Activated CD8-positive, alpha-beta memory T cell treated with anti-CD3 and anti-CD28 coated beads for 36 hours (primary cell): ENCODE measurements at regions not wholly inside any gene's neighbourhood (a gene's known extent, or its start where the extent isn't known, plus 50 kb on each side); places are given as distances from the start of the nearest gene placed in this dataset.
"Not testable (repeated sequence)": the region's sequence is repeated elsewhere in the genome, so short reads cannot be mapped to it uniquely, and the experiment has no call there.

Source experiments
- CTCF ChIA-PET: fragments of 350-600 bp; sonication (Branson Sonifier 250); formaldehyde crosslinking; loops from one replicate; lab custom pipeline; 2021; ENCODE audit warnings: antibody characterized with exemption; lab: Charles Lee
- POLR2A ChIA-PET: fragments of 350-600 bp; sonication (Branson Sonifier 250); formaldehyde crosslinking; loops from one replicate; lab custom pipeline; 2021; ENCODE audit warnings: antibody characterized with exemption; lab: Charles Lee

DNA sequence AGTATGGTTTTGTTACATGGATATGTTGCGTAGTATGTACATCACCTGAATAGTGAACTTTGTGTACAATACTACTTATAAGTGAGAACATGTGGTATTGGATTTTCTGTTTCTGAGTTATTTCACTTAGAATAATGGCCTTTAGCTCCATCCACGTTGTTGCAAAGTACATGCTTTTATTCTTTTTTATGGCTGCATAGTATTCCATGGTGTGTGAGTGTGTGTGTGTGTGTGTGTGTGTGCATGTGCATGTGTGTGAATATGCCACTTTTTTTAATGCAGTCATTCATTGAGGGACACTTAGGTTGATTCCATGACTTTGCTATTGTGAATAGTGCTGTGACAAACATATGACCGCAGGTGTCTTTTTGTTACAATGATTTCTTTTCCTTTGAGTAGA, 147.8 kb downstream of the LEPR start:
- CTCF ChIA-PET, result no interaction called here

DNA sequence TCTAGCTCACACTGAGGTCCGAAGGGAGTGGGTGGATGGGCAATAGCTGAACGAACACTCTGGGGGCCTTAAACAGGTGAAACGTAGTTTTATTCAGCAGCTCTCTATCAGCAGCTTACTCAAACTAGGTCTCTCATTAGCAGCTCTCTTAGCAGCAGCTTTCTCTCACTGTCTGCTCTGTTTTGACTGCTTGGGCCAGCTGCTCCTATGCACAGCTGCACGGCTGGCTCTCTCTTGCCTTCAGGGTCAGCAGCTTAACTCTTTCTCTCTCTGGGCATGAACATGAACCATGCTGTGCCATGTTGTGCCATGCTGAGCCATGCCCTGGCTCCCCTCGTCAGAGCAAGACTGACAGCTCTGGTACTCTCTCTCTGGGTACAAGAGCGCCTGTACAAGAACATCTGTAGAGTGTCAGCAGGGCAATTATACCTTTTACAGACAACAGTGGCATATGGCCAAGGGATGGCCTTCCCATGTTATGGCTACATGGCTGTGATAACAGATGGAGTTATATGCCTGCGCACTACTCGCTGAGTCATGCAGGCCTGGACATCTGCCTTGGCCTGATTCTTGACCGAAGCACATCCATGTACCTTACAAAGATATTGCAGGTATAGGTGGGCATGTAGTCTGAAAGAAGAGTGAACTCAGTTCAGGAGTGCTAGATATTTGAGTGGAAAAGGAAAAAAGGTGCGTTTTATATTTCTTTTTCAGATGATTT, 152.4 kb downstream of the LEPR start:
- POLR2A ChIA-PET, result no interaction called here
- CTCF ChIA-PET, result no interaction called here

More for the DNA sequence above, 147.8 kb downstream of the LEPR start:
- POLR2A ChIA-PET, result no interaction called here

DNA sequence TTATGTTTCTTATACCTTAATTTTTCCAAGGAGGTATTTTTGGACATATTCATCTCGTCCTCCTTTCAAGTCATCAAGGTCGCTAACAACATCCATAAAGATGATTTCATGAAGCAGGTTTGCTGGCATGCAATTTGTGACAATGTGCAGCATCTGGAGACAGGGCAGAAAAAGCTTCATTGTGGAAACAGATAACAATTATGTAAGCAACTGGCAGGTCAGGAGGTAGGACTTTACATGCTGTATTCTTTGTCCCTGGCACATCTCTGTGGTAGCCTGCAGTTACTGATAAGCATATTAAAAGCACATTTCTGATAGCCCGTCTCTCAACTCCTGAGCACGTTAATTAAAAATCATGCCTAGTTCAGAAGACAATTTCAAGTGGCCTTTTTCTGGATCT, 156.8 kb downstream of the LEPR start:
- POLR2A ChIA-PET, result no interaction called here
- CTCF ChIA-PET, result no interaction called here

DNA sequence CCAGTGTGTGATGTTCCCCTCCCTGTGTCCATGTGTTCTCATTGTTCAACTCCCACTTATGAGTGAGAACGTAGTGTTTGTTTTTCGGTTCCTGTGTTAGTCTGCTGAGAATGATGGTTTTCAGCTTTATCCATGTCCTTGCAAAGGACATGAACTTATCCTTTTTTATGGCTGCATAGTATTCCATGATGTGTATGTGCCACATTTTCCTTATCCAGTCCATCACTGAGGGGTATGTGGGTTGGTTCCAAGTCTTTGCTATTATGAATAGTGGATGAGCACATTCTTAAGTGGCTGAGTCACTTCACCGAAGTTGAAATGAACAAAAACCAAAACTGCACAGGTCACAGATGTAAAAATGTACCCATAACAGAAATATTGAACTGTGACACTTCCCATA, 157.5 kb downstream of the LEPR start:
- CTCF ChIA-PET, POLR2A ChIA-PET: not testable (repeated sequence)

DNA sequence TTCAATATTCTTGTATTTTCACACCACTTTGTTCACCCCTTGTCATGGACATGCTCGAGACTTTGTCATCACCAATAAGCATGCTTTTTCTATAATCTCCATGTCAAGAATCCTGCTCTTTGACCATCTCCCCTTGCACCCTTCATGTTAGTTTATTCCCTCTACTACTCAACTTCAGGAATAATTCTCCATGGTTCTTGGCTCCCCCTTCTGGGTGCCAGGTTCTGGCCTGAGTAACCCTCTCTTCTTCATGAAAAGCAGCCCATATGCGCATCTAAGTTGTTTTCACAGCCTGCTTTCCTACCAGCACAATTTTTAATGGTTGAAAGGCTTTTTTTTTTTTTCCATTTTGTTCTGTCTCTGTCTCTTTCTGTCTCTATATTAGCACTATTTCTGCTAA, 160.7 kb downstream of the LEPR start:
- CTCF ChIA-PET, result no interaction called here

DNA sequence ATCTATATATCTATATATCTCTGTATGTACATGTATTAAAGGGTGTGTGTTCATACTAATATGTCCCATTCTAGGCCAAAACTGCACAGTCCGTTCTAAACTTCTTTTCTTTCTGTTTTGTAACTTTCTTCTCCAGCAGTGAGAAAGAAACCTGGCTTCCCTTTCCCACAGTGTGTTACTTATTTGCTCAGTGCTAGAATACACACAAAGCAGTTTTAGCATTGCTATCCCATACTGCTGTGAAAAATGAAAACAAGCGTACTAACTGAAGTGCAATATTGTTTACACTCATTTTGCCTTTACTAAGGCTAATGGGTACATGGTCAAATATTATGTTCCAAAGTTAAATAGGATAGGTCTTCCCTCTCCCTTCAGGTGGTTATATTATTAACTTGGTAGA, 163.9 kb downstream of the LEPR start:
- ChIA-PET CTCF (no interaction called here), POLR2A (no interaction called here)

More for the DNA sequence above, 160.7 kb downstream of the LEPR start:
- POLR2A ChIA-PET, result no interaction called here

DNA sequence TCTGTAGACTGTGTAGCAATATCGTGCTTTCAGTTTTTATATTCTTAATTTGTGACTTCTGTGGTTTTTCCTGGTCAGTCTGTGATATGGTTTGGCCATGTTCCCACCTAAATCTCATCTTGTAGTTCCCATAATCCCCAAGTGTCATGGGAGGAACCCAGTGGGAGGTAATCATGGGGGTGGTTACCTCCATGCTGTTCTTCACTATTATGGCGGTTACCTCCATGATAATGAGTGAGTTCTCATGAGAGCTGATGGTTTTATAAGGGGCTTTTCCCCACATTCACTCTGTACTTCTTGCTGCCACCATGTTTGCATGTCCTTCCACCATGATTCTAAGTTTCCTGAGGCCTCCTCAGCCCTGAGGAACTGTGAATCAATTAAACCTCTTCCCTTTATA, 169.8 kb downstream of the LEPR start:
- ChIA-PET CTCF (no interaction called here), POLR2A (no interaction called here)

DNA sequence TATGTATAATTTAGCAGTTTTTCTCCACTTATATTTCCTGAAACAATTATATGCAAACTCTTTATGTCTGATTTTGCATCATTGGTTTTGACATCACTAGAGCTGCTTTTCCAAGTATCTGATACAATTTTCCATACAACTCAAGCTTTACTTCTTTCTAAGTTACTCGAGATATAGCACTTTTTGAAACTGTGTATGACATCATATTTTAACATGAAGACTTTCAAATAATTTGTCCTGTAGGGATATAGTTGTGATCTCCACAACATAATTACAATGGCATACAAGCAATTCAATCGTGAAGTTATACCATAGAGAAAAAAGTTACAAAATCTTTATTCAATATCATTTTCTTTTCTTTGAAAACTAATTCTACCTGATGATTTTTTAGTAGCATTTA, 173.0 kb downstream of the LEPR start:
- POLR2A ChIA-PET, result no interaction called here
- CTCF ChIA-PET, result no interaction called here

DNA sequence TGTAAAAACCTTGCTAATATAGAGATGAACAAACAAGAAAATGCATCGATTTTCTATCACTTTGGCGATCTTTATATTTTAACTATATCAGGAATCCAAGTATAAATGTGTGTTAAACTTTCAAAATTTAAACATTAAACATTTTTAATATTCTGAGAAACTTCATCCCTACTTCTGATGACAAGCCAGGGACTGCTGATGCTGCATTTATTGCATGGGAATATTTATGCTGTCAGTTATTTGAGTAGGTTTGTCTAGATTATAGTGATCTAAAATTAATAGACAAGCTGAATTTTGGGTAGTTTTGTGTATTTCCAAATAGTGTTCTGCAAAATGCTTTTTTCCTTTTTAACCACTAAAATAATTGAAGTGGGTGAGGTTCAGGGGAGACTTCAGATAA, 175.3 kb downstream of the LEPR start:
- ChIA-PET CTCF (interaction anchor here (0.5 kb wide), 1 partner anchor 112 kb away, joined by 3 read pairs; no protein-coding TSS in a partner anchor), POLR2A (no interaction called here)

DNA sequence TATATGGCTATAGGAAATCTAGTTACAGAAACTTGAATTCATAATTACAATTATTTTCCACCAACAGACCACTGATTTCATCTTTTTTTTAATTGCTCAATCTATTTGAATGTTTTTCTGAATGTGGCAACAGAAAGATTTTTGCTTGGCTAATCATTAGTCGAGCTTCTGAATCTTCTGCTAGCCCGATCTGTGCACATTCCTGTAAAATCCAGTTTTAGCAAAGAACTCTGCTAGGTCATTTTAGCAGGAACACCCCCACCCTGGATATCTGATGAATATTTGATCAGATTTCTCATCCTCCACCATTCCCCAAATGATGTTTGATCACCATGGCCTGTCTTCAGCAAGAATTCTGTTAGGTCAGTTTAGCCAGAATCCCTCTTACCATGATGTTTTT, 176.3 kb downstream of the LEPR start:
- ChIA-PET CTCF (no interaction called here), POLR2A (no interaction called here)

DNA sequence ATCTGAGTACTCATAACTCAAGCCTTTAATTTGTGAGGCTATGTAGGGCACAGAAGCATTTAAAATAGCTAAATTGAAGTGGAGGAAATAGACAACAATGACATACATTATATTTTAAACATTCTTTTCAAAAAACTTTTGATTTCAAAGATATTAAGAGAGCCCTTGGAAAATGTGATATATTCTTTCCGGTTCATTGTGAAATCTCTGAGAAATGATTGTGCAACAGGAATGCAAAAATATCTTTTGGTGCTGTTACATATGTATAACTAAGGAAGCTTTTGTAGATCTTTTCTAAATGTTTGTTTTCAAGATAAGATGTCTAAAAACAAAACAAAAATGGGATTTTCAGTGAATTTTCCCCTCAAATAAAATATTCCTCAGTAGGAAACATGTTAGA, 185.2 kb downstream of the LEPR start:
- ChIA-PET CTCF (no interaction called here), POLR2A (no interaction called here)

DNA sequence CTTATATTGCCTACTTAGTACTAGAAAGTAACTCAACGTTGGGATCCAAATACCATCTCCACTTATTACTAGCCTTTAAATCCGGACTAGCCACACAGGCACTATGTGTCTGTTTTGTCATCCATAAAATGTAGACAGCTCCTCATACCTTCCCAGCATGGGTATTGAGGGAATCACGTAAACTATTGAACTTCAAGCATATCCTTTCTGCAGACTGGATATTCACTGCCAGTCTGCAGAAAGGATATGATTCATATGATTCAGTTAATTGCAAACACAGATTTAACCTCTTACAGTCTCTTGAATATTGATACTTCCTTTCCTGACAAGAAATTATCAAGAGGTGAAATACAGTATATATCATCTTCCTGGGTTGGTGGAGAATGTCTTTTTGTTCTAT, 186.0 kb downstream of the LEPR start:
- CTCF ChIA-PET, result no interaction called here
- POLR2A ChIA-PET, result no interaction called here

DNA sequence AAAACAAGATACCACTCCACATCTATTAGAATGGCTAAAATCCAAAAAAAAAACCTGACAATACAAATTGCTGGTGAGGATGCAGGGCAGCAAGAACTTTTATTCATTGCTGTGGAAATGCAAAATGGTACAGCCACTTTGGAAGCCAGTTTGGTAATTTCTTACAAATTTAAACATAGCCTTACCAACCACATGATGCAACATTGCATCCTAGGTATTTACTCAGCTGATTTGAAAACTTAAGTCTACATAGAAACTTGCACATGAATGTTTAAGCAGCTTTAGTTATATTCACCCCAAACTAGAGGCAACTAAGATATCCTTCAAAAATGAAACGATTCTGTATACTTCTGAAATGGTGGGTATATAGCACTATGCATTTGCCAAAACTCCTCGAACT, 178.8 kb upstream of the PDE4B start:
- POLR2A ChIA-PET, result no interaction called here
- CTCF ChIA-PET, result no interaction called here

DNA sequence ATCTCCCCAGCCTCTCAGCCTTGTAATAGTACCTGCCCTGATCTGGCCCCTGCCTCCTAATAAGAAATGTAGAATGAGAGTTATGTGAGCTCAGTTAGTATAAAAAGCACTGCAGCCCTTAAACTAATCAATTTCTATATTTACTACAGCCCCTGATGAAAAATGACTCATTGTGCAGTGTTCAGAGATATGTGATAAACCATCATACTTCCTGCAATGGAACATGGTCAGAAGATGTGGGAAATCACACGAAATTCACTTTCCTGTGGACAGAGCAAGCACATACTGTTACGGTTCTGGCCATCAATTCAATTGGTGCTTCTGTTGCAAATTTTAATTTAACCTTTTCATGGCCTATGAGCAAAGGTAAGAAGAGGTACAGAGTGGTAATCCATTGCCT, 176.8 kb upstream of the PDE4B start:
- POLR2A ChIA-PET, result no interaction called here
- CTCF ChIA-PET, result no interaction called here

DNA sequence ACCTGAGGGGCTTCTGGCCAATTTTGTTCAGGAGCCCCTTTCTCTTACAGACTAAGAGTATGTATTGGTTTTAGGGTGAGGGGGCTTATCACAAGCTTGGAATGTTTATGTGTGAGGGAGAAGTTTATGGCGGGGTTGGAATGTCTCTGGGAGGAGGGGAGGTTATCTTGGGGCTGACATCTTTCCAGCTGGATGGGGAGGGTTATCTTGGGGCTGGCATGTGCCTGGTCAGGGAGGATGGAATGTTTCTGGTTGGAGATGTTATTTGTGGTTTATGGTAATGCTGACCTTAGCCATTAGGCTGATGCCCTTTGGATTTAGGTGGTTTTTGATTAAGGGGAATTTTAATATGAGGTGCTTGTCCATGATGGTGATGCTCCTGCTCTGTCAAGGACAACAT, 171.0 kb upstream of the PDE4B start:
- CTCF ChIA-PET, POLR2A ChIA-PET: not testable (repeated sequence)

DNA sequence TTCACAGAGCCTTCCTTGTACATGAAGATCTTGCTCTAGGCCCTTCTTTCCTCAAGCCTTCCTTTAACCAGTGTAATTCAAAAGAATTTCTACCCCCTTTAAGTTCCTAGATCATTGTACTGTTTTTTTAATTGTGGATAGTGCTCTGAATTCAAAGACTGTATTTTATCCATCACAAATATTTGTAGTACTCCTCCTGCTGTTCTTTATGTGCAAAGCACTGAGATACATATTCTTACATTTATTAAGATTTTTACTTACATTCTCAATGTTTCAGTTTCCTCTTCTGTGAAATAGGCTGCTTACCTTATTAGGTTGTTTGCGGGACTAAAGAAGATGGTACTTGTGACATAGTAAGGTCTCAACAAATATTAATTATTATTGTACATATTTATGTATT, 168.8 kb upstream of the PDE4B start:
- POLR2A ChIA-PET, result no interaction called here
- CTCF ChIA-PET, result no interaction called here

DNA sequence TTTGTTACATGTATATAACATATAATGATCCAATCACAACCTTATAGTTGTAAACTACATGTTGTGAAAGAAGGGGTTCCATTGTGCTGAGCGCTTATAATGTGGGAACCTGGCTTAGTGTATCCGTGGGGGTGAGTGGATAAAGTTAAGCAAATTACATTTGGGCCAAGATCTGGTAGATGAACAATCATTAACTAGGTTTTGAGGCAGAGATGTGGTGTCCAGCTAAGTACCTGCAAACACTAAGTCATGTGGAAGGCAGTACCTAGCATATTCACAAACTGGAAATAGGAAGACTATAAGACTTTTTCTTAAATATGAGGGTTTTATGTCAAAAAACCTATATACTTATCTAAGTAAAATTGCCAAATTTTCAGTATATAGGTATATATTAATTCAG, 167.2 kb upstream of the PDE4B start:
- ChIA-PET POLR2A (no interaction called here), CTCF (no interaction called here)

DNA sequence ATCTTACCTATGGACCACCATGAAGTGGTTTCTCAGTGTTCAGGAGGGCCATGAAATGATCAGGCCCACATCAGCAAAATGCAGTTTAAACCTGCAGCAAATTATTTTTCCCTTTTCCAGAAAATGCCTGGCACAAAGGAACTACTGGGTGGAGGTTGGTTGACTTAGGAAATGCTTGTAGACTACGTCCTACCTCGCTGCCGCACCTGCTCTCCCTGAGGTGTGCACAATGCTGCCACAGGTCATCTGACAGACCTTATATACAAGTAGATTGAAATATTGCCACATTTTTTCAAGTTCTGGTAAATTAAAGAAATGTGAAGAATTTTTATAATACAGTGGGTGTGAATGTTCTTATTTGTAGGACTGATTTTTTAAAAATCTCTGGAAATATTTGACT, 166.7 kb upstream of the PDE4B start:
- ChIA-PET CTCF (no interaction called here), POLR2A (no interaction called here)

DNA sequence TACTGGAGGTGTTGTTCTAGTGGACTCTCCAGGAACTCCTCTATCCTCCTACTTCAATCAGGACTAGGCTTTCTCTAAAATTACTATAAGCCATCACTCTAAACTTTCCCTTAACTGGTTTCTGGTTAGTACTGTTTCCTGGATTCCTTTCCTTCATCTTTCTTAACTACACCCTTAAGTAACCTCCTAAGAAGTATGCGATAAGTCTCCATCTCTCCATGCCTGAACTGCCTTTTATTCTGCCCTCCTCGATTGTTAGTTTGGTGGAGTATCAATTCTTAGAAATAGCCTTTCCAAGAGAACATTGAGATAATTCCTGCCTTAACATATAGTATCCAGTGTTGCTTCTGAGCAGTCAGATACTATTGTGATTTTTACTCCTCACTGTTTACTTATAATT, 162.9 kb upstream of the PDE4B start:
- POLR2A ChIA-PET, result no interaction called here
- CTCF ChIA-PET, result no interaction called here

DNA sequence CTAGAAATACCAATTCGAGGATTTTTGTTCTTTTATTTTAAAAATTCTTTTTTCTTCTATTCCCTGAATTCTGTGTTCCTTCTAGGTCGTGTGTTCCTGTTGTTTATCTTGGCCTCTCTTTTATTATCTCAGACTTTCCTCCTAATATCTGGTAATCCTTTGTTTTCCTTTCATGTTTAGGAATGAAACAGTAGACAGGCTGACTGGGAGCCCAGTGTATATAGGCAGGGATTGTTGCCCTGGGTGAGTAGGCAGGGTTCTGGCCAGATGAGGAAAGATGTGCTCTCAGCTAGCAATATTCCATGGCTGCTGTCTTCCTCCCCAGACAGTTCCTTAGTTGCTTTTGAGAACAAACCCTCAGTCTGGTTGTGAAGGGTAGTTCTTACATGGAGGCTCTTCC, 161.8 kb upstream of the PDE4B start:
- CTCF ChIA-PET, result no interaction called here
- POLR2A ChIA-PET, result no interaction called here

DNA sequence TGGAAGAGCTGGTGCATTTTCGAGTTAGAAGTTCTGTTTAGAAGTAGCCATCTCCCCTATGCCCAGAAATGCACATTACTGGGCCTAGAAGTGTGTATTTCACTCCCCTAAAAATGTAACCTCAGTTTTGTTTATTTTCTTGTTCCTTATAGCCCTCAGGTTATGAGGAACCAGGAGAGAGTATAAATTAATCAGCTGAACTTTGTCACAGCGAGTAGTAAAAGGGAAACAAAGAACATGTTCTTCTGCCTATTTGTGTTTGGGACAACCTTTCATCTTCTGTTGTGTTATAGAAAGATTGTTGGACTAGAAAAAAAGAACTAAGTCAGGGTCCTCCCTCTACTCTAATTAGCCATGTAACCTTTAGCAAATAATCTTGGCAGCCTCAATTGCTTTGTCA, 160.5 kb upstream of the PDE4B start:
- CTCF ChIA-PET, result no interaction called here
- POLR2A ChIA-PET, result no interaction called here

DNA sequence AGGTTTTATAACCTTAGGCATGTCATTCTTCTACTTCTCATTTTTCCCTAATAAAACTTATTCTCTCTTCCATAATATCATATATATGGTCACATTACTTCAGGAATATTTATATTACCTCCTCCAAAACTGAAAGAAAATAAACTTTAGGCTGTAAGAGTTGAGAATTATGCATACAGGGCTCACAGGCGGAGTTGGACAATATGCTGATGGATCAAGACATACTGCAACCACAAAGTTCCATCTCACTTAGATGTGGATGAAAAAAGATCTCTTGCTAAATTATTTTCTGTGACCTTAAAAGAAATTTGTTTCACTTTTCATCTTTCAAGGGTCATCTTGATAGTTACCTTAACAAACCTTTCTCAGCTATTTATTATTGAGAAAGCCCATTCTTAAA, 152.6 kb upstream of the PDE4B start:
- CTCF ChIA-PET, result no interaction called here

More for the DNA sequence above, 152.6 kb upstream of the PDE4B start:
- POLR2A ChIA-PET, result no interaction called here
